DND-41 (cell line): ENCODE measurements at regions not wholly inside any gene's neighbourhood (a gene's known extent, or its start where the extent isn't known, plus 50 kb on each side); places are given as distances from the start of the nearest gene placed in this dataset.

Experiments
- EZH2 ChIP-seq: IDR thresholded peaks from 3 replicates; pipeline ENCODE4 v1.6.1; 2012; ENCODE audit warnings: borderline replicate concordance, low read depth, mild to moderate bottlenecking, moderate library complexity, low read length, inconsistent platforms; ENCODE audit not compliant: severe bottlenecking
- TF ChIP-seq, protein P1 (sequence below): IDR thresholded peaks from 2 replicates; pipeline ENCODE4 v1.5.1; 2012; ENCODE audit warnings: borderline replicate concordance, low read length, moderate library complexity, mild to moderate bottlenecking; ENCODE audit not compliant: poor library complexity, severe bottlenecking; ENCODE audit errors: extremely low read depth

DNA sequence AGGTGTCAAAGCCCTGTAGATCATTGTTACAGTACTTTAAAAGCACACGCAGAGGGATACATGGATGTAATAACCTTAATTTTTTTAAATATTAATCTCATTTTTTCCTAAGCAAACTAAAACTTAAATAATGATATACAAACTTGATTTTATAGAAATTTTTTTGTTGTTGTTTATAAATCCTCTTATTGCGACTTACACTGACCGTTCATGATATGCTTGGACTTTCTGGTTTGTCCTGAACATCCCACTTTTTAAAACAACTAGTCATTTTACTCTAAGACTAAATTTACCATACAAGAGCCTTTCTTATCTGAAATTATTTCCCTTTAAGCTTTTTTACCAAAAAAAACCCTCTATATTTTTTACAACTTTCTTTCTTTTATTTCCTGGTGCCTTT, 2106.0 kb downstream of the PCDH7 start:
- TF ChIP-seq, protein P1, sequence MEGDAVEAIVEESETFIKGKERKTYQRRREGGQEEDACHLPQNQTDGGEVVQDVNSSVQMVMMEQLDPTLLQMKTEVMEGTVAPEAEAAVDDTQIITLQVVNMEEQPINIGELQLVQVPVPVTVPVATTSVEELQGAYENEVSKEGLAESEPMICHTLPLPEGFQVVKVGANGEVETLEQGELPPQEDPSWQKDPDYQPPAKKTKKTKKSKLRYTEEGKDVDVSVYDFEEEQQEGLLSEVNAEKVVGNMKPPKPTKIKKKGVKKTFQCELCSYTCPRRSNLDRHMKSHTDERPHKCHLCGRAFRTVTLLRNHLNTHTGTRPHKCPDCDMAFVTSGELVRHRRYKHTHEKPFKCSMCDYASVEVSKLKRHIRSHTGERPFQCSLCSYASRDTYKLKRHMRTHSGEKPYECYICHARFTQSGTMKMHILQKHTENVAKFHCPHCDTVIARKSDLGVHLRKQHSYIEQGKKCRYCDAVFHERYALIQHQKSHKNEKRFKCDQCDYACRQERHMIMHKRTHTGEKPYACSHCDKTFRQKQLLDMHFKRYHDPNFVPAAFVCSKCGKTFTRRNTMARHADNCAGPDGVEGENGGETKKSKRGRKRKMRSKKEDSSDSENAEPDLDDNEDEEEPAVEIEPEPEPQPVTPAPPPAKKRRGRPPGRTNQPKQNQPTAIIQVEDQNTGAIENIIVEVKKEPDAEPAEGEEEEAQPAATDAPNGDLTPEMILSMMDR, result no peak
- no peak for TF ChIP-seq EZH2
